Liver (tissue), 3 donors: ENCODE measurements at regions not wholly inside any gene's neighbourhood (a gene's known extent, or its start where the extent isn't known, plus 50 kb on each side); places are given as distances from the start of the nearest gene placed in this dataset.

ENCODE experiments used
- CTCF ChIP-seq: fragments of 150-350 bp; IDR thresholded peaks from 2 replicates; pipeline ENCODE4 v1.5.1; 2017; ENCODE audit warnings: improper control_type of control experiment, low read depth, low read length; ENCODE audit not compliant: missing input control
- REST ChIP-seq: IDR thresholded peaks from 2 replicates; pipeline ENCODE4 v1.6.1; 2016; ENCODE audit warnings: antibody characterized with exemption, mild to moderate bottlenecking
- TAF1 ChIP-seq: conservative IDR thresholded peaks from 2 replicates; pipeline ENCODE4 v1.6.1; 2016; ENCODE audit warnings: antibody characterized with exemption, mild to moderate bottlenecking
- ZBTB33 ChIP-seq: IDR thresholded peaks from 2 replicates; pipeline ENCODE4 v1.6.1; 2016; ENCODE audit warnings: antibody characterized with exemption
- donor health status: healthy.
- donor health status: healthy.

- TF ChIP-seq ZBTB33 (no peak), TAF1 (no peak), REST (no peak), CTCF (no peak)
Measured at GRCh38 chr10:88066876-88067275, 203.5 kb downstream of the PTEN start.
